Neuronal stem cell (in vitro differentiated cells): ENCODE measurements at regions not wholly inside any gene's neighbourhood (a gene's known extent, or its start where the extent isn't known, plus 50 kb on each side); places are given as distances from the start of the nearest gene placed in this dataset.

ENCODE experiments used
- DNase-seq: peaks from one replicate; pipeline ENCODE4 v3.0.0-alpha.2; 2013; ENCODE audit warnings: low spot score
- H2AFZ ChIP-seq: one replicate; pipeline ENCODE4 v1.6.1; 2013; ENCODE audit warnings: mild to moderate bottlenecking, low read length, inconsistent platforms
- H2AK5ac ChIP-seq: 2 replicates; pipeline ENCODE4 v1.6.1; 2013; ENCODE audit warnings: low read depth, mild to moderate bottlenecking, inconsistent platforms, low read length, moderate library complexity, mixed read lengths
- H2BK120ac ChIP-seq: 2 replicates; pipeline ENCODE4 v1.6.1; 2013; ENCODE audit warnings: low read depth, mild to moderate bottlenecking, inconsistent platforms, low read length, moderate library complexity, mixed read lengths
- H2BK12ac ChIP-seq: one replicate; pipeline ENCODE4 v1.6.1; 2013; ENCODE audit warnings: low read length, inconsistent platforms
- H2BK15ac ChIP-seq: 2 replicates; pipeline ENCODE4 v1.6.1; 2013; ENCODE audit warnings: mild to moderate bottlenecking, low read length, inconsistent platforms, mixed read lengths
- H2BK5ac ChIP-seq: one replicate; pipeline ENCODE4 v1.6.1; 2013; ENCODE audit warnings: inconsistent platforms, mild to moderate bottlenecking, low read length, moderate library complexity
- H3K14ac ChIP-seq: one replicate; pipeline ENCODE4 v1.6.1; 2013; ENCODE audit warnings: low read length, inconsistent platforms
- H3K18ac ChIP-seq: 2 replicates; pipeline ENCODE4 v1.6.1; 2013; ENCODE audit warnings: low read length, inconsistent platforms
- H3K23ac ChIP-seq: 2 replicates; pipeline ENCODE4 v1.6.1; 2013; ENCODE audit warnings: low read depth, mild to moderate bottlenecking, mixed read lengths, low read length, inconsistent platforms; ENCODE audit not compliant: poor library complexity
- H3K27ac ChIP-seq: replicated peaks from 3 replicates; pipeline ENCODE4 v1.5.1; 2013; ENCODE audit warnings: low read length, inconsistent platforms
- H3K27me3 ChIP-seq, 3 experiments: 2 replicates each; pipeline ENCODE4 v1.6.1; 2013; ENCODE audit warnings: low read length in 3 of 3, mild to moderate bottlenecking in 2 of 3, inconsistent platforms in 1 of 3, low read depth in 1 of 3, mixed read lengths in 1 of 3, moderate library complexity in 1 of 3; ENCODE audit not compliant: control insufficient read depth in 3 of 3, insufficient read depth in 3 of 3
- H3K36me3 ChIP-seq, 2 donors: replicated peaks in 1 of 2; 2 replicates each; pipeline ENCODE4 v1.6.1; 2013; ENCODE audit warnings: low read length in 2 of 2; ENCODE audit not compliant: control insufficient read depth in 2 of 2, insufficient read depth in 2 of 2
- H3K4ac ChIP-seq: 2 replicates; pipeline ENCODE4 v1.6.1; 2013; ENCODE audit warnings: inconsistent platforms, mild to moderate bottlenecking, low read length, moderate library complexity
- H3K4me1 ChIP-seq, 2 donors: 1 replicate in 1 of 2; 2 replicates in 1 of 2; pipeline ENCODE4 v1.6.1; 2013; ENCODE audit warnings: low read length in 2 of 2, low read depth in 1 of 2; ENCODE audit not compliant: control insufficient read depth in 2 of 2, insufficient read depth in 1 of 2
- H3K4me2 ChIP-seq: one replicate; pipeline ENCODE4 v1.6.1; 2013; ENCODE audit warnings: mild to moderate bottlenecking, low read length, inconsistent platforms; ENCODE audit not compliant: insufficient read depth, poor library complexity, severe bottlenecking
- H3K4me3 ChIP-seq, 2 donors: 2 replicates each; pipeline ENCODE4 v1.5.1; 2013; ENCODE audit warnings: low read length in 2 of 2, mild to moderate bottlenecking in 2 of 2, inconsistent platforms in 1 of 2, moderate library complexity in 1 of 2
- H3K79me1 ChIP-seq: one replicate; pipeline ENCODE4 v1.6.1; 2013; ENCODE audit warnings: low read depth, mild to moderate bottlenecking, inconsistent platforms, low read length, moderate library complexity
- H3K9ac ChIP-seq: one replicate; pipeline ENCODE4 v1.6.1; 2013; ENCODE audit warnings: mild to moderate bottlenecking, low read depth, low read length, inconsistent platforms; ENCODE audit not compliant: poor library complexity
- H3K9me3 ChIP-seq, 2 donors: replicated peaks in 1 of 2; 2 replicates each; pipeline versions ENCODE3 to v1.6.1; 2013; ENCODE audit warnings: low read length in 2 of 2, mild to moderate bottlenecking in 2 of 2, inconsistent platforms in 1 of 2, low read depth in 1 of 2, mixed read lengths in 1 of 2, moderate library complexity in 1 of 2; ENCODE audit not compliant: control insufficient read depth in 2 of 2, insufficient read depth in 1 of 2
- H4K8ac ChIP-seq: one replicate; pipeline ENCODE4 v1.6.1; 2013; ENCODE audit warnings: low read depth, mild to moderate bottlenecking, inconsistent platforms, low read length, moderate library complexity
- H4K91ac ChIP-seq: one replicate; pipeline ENCODE4 v1.6.1; 2013; ENCODE audit warnings: low read length, low read depth, mild to moderate bottlenecking, inconsistent platforms; ENCODE audit not compliant: poor library complexity
- WGBS, 2 donors: extraction: QIAGEN DNeasy Blood & Tissue Kit; methylation state at CpG; one replicate each; pipeline ENCODE4 v1.1.7; 2013; ENCODE audit warnings: missing lambda C conversion rate in 2 of 2, mixed read lengths in 1 of 2; ENCODE audit not compliant: insufficient read length in 2 of 2, insufficient replicate concordance in 1 of 2; ENCODE audit errors: extremely low coverage in 2 of 2; 5-methylcytosine and 5-hydroxymethylcytosine counted together

GRCh38 chr15:69613182-69613581 is 160.6 kb downstream of the RPLP1 start:
- no peak overlapping the region for H2BK120ac ChIP-seq
- H3K27ac ChIP-seq: no peak overlapping the region
- H3K79me1 ChIP-seq: no peaks in the 10 kb centered on the region
- no peak overlapping the region for H4K8ac ChIP-seq
- H3K18ac ChIP-seq: no peak overlapping the region
- no peak overlapping the region for H3K23ac ChIP-seq
- peaks cover 0 to 2% of the 10 kb centered on the region in 2 donors for H3K4me1 ChIP-seq
- DNase-seq: no peak
- H4K91ac ChIP-seq: no peak overlapping the region
- no peak overlapping the region for H2BK12ac ChIP-seq
- no peak overlapping the region for H2AK5ac ChIP-seq
- H3K4ac ChIP-seq: no peak overlapping the region
- H3K27me3 ChIP-seq: no peaks in the 10 kb centered on the region
- H3K36me3 ChIP-seq: no peaks in the 10 kb centered on the region
- no peak overlapping the region for H3K4me3 ChIP-seq
- H2BK15ac ChIP-seq: no peak overlapping the region
- no peak overlapping the region for H2AFZ ChIP-seq
- H2BK5ac ChIP-seq: no peak overlapping the region
- no peak overlapping the region for H3K14ac ChIP-seq
- H3K4me2 ChIP-seq: no peak overlapping the region
- no peaks in the 10 kb centered on the region for H3K9me3 ChIP-seq
- no peak overlapping the region for H3K9ac ChIP-seq
- WGBS, 2 donors: no CpG with 5 or more reads among the region's 6 CpGs

GRCh38 chr15:69613988-69614387 is 161.4 kb downstream of the RPLP1 start:
- no peaks in the 10 kb centered on the region for H3K36me3 ChIP-seq
- no peak overlapping the region for H3K23ac ChIP-seq
- H2AK5ac ChIP-seq: no peak overlapping the region
- H3K9ac ChIP-seq: no peak overlapping the region
- H2BK12ac ChIP-seq: no peak overlapping the region
- WGBS, 2 donors: no CpG with 5 or more reads among the region's 2 CpGs
- H3K9me3 ChIP-seq: no peaks in the 10 kb centered on the region
- H3K27me3 ChIP-seq: no peaks in the 10 kb centered on the region
- no peak overlapping the region for H3K4ac ChIP-seq
- no peak overlapping the region for H2AFZ ChIP-seq
- no peak overlapping the region for H3K27ac ChIP-seq
- H3K4me1 ChIP-seq: peaks cover 0 to 2% of the 10 kb centered on the region in 2 donors
- H4K91ac ChIP-seq: no peak overlapping the region
- H2BK15ac ChIP-seq: no peak overlapping the region
- H3K79me1 ChIP-seq: no peaks in the 10 kb centered on the region
- H2BK120ac ChIP-seq: no peak overlapping the region
- no peak overlapping the region for H3K4me3 ChIP-seq
- no peak overlapping the region for H2BK5ac ChIP-seq
- no peak overlapping the region for H3K18ac ChIP-seq
- no peak for DNase-seq
- no peak overlapping the region for H3K4me2 ChIP-seq
- H4K8ac ChIP-seq: no peak overlapping the region
- no peak overlapping the region for H3K14ac ChIP-seq

GRCh38 chr15:69615736-69616135 is 163.1 kb downstream of the RPLP1 start:
- Histone ChIP-seq H2BK12ac (no peak overlapping the region), H3K27me3 (no peaks in the 10 kb centered on the region), H2BK15ac (no peak overlapping the region), H2BK5ac (no peak overlapping the region), H3K18ac (no peak overlapping the region), H3K9me3 (no peaks in the 10 kb centered on the region), H3K4me1 (peaks cover 0 to 2% of the 10 kb centered on the region in 2 donors), H3K4ac (no peak overlapping the region), H2AFZ (no peak overlapping the region), H4K91ac (no peak overlapping the region), H2BK120ac (no peak overlapping the region), H3K4me3 (no peak overlapping the region), H3K9ac (no peak overlapping the region), H3K79me1 (no peaks in the 10 kb centered on the region), H3K27ac (no peak overlapping the region), H3K23ac (no peak overlapping the region), H3K4me2 (no peak overlapping the region), H3K36me3 (no peaks in the 10 kb centered on the region), H2AK5ac (no peak overlapping the region), H3K14ac (no peak overlapping the region), H4K8ac (no peak overlapping the region)
- DNase-seq: no peak
- no CpG with 5 or more reads among the region's 5 CpGs for WGBS, 2 donors

- Histone ChIP-seq H2BK12ac (no peak overlapping the region), H3K27ac (no peak overlapping the region), H4K8ac (no peak overlapping the region), H3K4me3 (no peak overlapping the region), H3K36me3 (no peaks in the 10 kb centered on the region), H3K9ac (no peak overlapping the region), H3K23ac (no peak overlapping the region), H4K91ac (no peak overlapping the region), H3K9me3 (no peaks in the 10 kb centered on the region), H2BK15ac (no peak overlapping the region), H2AFZ (no peak overlapping the region), H2AK5ac (no peak overlapping the region), H3K27me3 (no peaks in the 10 kb centered on the region), H3K18ac (no peak overlapping the region), H3K4me1 (peaks cover 0 to 2% of the 10 kb centered on the region in 2 donors), H3K4me2 (no peak overlapping the region), H2BK120ac (no peak overlapping the region), H3K4ac (no peak overlapping the region), H3K79me1 (no peaks in the 10 kb centered on the region), H3K14ac (no peak overlapping the region), H2BK5ac (no peak overlapping the region)
- WGBS, 2 donors: no CpG with 5 or more reads among the region's 3 CpGs
- DNase-seq: no peak
Observed at GRCh38 chr15:69616558-69616957, 163.9 kb downstream of the RPLP1 start.
